K562 (cell line): ENCODE measurements at regions not wholly inside any gene's neighbourhood (a gene's known extent, or its start where the extent isn't known, plus 50 kb on each side); places are given as distances from the start of the nearest gene placed in this dataset.

Experiments
- ARHGAP35 ChIP-seq: fragments of 450-650 bp; IDR thresholded peaks from 2 replicates; pipeline ENCODE4 v1.6.1; 2018; ENCODE audit not compliant: partially characterized antibody
- E2F3 ChIP-seq: fragments of 250-450 bp; sonication (Bioruptor Pico); IDR thresholded peaks from 2 replicates; pipeline ENCODE4 v1.4.0; 2020; ENCODE audit warnings: mild to moderate bottlenecking
- EP400 ChIP-seq: fragments of 450-650 bp; IDR thresholded peaks from 2 replicates; pipeline ENCODE4 v1.6.1; 2017; ENCODE audit warnings: antibody characterized with exemption, mild to moderate bottlenecking, moderate library complexity
- FOS ChIP-seq: IDR thresholded peaks from 3 replicates; pipeline ENCODE4 v1.6.1; 2011; ENCODE audit not compliant: insufficient read length; ENCODE audit errors: extremely low read depth
- MED1 ChIP-seq: sonication (generic); formaldehyde crosslinking; IDR thresholded peaks from 2 replicates; pipeline ENCODE4 v1.8.1; 2023; ENCODE audit warnings: missing genetic modification reagents, borderline replicate concordance
- MEIS2 ChIP-seq: fragments of 450-650 bp; IDR thresholded peaks from 2 replicates; pipeline ENCODE4 v1.6.1; 2014; ENCODE audit warnings: mild to moderate bottlenecking; ENCODE audit not compliant: partially characterized antibody
- NR2C1 ChIP-seq, 2 experiments: fragments of 450-650 bp; IDR thresholded peaks; 2 replicates each; pipeline ENCODE4 v1.6.1; 2017; ENCODE audit warnings: mild to moderate bottlenecking in 2 of 2, antibody characterized with exemption in 1 of 2, inconsistent platforms in 1 of 2, missing compliant biosample characterization in 1 of 2, missing genetic modification characterization in 1 of 2
- PCBP1 ChIP-seq: fragments of 200-400 bp; formaldehyde crosslinking; IDR thresholded peaks from 2 replicates; pipeline ENCODE4 v1.6.1; 2018; ENCODE audit warnings: mild to moderate bottlenecking, low read depth, low read length; ENCODE audit not compliant: poor library complexity, severe bottlenecking
- ZNF507 ChIP-seq: conservative IDR thresholded peaks from 2 replicates; pipeline ENCODE4 v1.6.1; 2017; ENCODE audit warnings: missing genetic modification characterization, missing compliant biosample characterization
- TF ChIP-seq, protein P1 (sequence below): fragments of 450-650 bp; formaldehyde crosslinking; IDR thresholded peaks from 2 replicates; pipeline ENCODE4 v1.4.0; 2020; ENCODE audit warnings: mild to moderate bottlenecking, moderate library complexity
- TF ChIP-seq, protein P2 (sequence below), 2 experiments: fragments of 450-650 bp in 1 of 2; sonication (generic) in 1 of 2; formaldehyde crosslinking; conservative IDR thresholded peaks; 2 replicates each; pipeline versions ENCODE4 v1.4.0 to v1.8.1; 2020 to 2022; ENCODE audit warnings: mild to moderate bottlenecking in 1 of 2, missing genetic modification reagents in 1 of 2
- TF ChIP-seq, protein P3 (sequence below): fragments of 250-450 bp; sonication (Bioruptor Pico); IDR thresholded peaks from 2 replicates; pipeline ENCODE4 v1.5.0; 2022; ENCODE audit warnings: mild to moderate bottlenecking
- TF ChIP-seq, protein P4 (sequence below): fragments of 450-650 bp; IDR thresholded peaks from 2 replicates; pipeline ENCODE4 v1.6.1; 2016; ENCODE audit warnings: low read depth, mild to moderate bottlenecking, moderate library complexity
- TF ChIP-seq, protein P5 (sequence below): conservative IDR thresholded peaks from 2 replicates; pipeline ENCODE4 v1.6.1; 2011; ENCODE audit warnings: low read depth, mild to moderate bottlenecking, low read length; ENCODE audit not compliant: control insufficient read depth
- TF ChIP-seq, protein P6 (sequence below): fragments of 450-650 bp; conservative IDR thresholded peaks from 2 replicates; pipeline ENCODE4 v1.6.1; 2016; ENCODE audit warnings: missing genetic modification characterization, low read depth, mild to moderate bottlenecking, missing compliant biosample characterization, moderate library complexity
- TF ChIP-seq, protein P7 (sequence below): fragments of 450-650 bp; IDR thresholded peaks from 2 replicates; pipeline ENCODE4 v1.6.1; 2016; ENCODE audit warnings: mild to moderate bottlenecking

DNA sequence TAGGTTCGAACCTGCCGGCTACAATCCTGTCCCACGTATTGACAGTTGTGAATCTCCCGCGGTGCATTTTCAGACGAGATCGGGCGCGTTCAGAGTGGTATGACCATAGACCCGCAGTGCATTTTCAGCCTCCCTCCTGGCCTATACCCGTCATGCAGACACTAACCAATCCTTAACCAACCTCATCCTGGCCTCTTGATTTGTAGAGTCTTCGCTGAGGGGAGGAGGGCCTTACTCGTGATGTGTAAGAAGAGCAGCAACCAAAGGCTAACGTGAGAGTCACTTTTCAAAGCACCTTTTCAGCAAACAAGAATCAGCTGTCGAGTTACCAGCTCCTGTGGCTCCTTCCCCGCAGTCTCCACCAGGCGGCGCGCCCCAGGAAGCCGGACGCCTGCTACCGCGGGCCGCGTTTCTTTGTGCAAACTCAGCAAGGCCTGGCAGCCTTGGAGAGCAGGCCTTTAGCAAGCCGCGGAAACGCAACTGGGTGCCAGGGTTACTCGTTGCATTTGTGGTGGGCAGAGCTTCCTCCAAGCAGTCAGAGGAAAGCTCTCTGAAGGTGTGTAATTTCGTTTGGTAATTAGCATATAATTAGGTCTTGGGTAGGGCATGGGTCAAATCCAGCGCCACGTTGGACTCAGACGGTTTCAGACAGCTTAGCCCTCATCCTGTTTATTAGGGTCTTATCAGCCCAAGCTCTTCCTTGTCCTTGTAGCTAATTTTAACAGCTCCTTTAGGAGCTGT, 139.8 kb downstream of the OR2B2 start (continued):
- TF ChIP-seq, protein P1, sequence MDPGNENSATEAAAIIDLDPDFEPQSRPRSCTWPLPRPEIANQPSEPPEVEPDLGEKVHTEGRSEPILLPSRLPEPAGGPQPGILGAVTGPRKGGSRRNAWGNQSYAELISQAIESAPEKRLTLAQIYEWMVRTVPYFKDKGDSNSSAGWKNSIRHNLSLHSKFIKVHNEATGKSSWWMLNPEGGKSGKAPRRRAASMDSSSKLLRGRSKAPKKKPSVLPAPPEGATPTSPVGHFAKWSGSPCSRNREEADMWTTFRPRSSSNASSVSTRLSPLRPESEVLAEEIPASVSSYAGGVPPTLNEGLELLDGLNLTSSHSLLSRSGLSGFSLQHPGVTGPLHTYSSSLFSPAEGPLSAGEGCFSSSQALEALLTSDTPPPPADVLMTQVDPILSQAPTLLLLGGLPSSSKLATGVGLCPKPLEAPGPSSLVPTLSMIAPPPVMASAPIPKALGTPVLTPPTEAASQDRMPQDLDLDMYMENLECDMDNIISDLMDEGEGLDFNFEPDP (CRISPR knock-in tag), result no peak
- TF ChIP-seq, protein P2, sequence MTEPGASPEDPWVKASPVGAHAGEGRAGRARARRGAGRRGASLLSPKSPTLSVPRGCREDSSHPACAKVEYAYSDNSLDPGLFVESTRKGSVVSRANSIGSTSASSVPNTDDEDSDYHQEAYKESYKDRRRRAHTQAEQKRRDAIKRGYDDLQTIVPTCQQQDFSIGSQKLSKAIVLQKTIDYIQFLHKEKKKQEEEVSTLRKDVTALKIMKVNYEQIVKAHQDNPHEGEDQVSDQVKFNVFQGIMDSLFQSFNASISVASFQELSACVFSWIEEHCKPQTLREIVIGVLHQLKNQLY (CRISPR knock-in tag; conservative IDR thresholded peaks at IDR 0.05), result no peak
- peak; percentile 6 for TF ChIP-seq MEIS2
- peak; percentile 48; the same call in 1 of the 2 replicates for TF ChIP-seq EP400
- TF ChIP-seq MED1 (CRISPR knock-in tag), result no peak
- TF ChIP-seq, protein P3, sequence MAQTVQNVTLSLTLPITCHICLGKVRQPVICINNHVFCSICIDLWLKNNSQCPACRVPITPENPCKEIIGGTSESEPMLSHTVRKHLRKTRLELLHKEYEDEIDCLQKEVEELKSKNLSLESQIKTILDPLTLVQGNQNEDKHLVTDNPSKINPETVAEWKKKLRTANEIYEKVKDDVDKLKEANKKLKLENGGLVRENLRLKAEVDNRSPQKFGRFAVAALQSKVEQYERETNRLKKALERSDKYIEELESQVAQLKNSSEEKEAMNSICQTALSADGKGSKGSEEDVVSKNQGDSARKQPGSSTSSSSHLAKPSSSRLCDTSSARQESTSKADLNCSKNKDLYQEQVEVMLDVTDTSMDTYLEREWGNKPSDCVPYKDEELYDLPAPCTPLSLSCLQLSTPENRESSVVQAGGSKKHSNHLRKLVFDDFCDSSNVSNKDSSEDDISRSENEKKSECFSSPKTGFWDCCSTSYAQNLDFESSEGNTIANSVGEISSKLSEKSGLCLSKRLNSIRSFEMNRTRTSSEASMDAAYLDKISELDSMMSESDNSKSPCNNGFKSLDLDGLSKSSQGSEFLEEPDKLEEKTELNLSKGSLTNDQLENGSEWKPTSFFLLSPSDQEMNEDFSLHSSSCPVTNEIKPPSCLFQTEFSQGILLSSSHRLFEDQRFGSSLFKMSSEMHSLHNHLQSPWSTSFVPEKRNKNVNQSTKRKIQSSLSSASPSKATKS (CRISPR knock-in tag), result no peak
- TF ChIP-seq FOS, result no peak
- TF ChIP-seq, protein P4, sequence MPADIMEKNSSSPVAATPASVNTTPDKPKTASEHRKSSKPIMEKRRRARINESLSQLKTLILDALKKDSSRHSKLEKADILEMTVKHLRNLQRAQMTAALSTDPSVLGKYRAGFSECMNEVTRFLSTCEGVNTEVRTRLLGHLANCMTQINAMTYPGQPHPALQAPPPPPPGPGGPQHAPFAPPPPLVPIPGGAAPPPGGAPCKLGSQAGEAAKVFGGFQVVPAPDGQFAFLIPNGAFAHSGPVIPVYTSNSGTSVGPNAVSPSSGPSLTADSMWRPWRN, result no peak; the same call in 1 of the 2 replicates
- TF ChIP-seq ZNF507 (tag), result no peak
- TF ChIP-seq, protein P5, sequence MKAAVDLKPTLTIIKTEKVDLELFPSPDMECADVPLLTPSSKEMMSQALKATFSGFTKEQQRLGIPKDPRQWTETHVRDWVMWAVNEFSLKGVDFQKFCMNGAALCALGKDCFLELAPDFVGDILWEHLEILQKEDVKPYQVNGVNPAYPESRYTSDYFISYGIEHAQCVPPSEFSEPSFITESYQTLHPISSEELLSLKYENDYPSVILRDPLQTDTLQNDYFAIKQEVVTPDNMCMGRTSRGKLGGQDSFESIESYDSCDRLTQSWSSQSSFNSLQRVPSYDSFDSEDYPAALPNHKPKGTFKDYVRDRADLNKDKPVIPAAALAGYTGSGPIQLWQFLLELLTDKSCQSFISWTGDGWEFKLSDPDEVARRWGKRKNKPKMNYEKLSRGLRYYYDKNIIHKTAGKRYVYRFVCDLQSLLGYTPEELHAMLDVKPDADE, result peak; percentile 87
- TF ChIP-seq, protein P6, sequence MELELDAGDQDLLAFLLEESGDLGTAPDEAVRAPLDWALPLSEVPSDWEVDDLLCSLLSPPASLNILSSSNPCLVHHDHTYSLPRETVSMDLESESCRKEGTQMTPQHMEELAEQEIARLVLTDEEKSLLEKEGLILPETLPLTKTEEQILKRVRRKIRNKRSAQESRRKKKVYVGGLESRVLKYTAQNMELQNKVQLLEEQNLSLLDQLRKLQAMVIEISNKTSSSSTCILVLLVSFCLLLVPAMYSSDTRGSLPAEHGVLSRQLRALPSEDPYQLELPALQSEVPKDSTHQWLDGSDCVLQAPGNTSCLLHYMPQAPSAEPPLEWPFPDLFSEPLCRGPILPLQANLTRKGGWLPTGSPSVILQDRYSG (tag), result peak; percentile 86
- no peak for TF ChIP-seq E2F3 (CRISPR knock-in tag)
- no peak for TF ChIP-seq ARHGAP35
- TF ChIP-seq NR2C1 (IDR thresholded peaks at IDR 0.05), result peak; percentile 55; the same call in 1 of the 2 replicates
- peak; percentile 56; the same call in 1 of the 2 replicates for TF ChIP-seq NR2C1 (tag; IDR thresholded peaks at IDR 0.05)
- no peak for TF ChIP-seq PCBP1
- TF ChIP-seq, protein P7, sequence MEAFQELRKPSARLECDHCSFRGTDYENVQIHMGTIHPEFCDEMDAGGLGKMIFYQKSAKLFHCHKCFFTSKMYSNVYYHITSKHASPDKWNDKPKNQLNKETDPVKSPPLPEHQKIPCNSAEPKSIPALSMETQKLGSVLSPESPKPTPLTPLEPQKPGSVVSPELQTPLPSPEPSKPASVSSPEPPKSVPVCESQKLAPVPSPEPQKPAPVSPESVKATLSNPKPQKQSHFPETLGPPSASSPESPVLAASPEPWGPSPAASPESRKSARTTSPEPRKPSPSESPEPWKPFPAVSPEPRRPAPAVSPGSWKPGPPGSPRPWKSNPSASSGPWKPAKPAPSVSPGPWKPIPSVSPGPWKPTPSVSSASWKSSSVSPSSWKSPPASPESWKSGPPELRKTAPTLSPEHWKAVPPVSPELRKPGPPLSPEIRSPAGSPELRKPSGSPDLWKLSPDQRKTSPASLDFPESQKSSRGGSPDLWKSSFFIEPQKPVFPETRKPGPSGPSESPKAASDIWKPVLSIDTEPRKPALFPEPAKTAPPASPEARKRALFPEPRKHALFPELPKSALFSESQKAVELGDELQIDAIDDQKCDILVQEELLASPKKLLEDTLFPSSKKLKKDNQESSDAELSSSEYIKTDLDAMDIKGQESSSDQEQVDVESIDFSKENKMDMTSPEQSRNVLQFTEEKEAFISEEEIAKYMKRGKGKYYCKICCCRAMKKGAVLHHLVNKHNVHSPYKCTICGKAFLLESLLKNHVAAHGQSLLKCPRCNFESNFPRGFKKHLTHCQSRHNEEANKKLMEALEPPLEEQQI, result peak; percentile 71; the same call in 1 of the 2 replicates
